SK-N-SH treated with all-trans-retinoic acid at 6 μM for 48 hours (cell line): ENCODE measurements at regions not wholly inside any gene's neighbourhood (a gene's known extent, or its start where the extent isn't known, plus 50 kb on each side); places are given as distances from the start of the nearest gene placed in this dataset.

ENCODE experiments used
- ATAC-seq: fragments of 200-7000 bp; cut with Tn5 transposase; 3 replicates; pipeline ENCODE4 v1.9.1; 2020; ENCODE audit warnings: mild to moderate bottlenecking, moderate library complexity
- ARNTL ChIP-seq: fragments of 450-650 bp; formaldehyde crosslinking; IDR thresholded peaks from 2 replicates; pipeline ENCODE4 v1.5.0; 2020; ENCODE audit warnings: low read depth, mild to moderate bottlenecking, moderate library complexity, borderline replicate concordance
- CREB5 ChIP-seq: fragments of 250-450 bp; sonication (Bioruptor Pico); IDR thresholded peaks from 2 replicates; pipeline ENCODE4 v1.5.1; 2020; ENCODE audit warnings: low read depth, mild to moderate bottlenecking, moderate library complexity
- CSDC2 ChIP-seq: fragments of 250-450 bp; sonication (Bioruptor Pico); IDR thresholded peaks from 2 replicates; pipeline ENCODE4 v1.5.0; 2020; ENCODE audit warnings: mild to moderate bottlenecking, moderate library complexity
- CSRNP3 ChIP-seq: fragments of 250-450 bp; sonication (Bioruptor Pico); IDR thresholded peaks from 2 replicates; pipeline ENCODE4 v1.5.1; 2021; ENCODE audit warnings: mild to moderate bottlenecking, moderate library complexity
- ESRRG ChIP-seq: fragments of 250-450 bp; sonication (Bioruptor Pico); IDR thresholded peaks from 2 replicates; pipeline ENCODE4 v1.6.1; 2021; ENCODE audit warnings: mild to moderate bottlenecking
- GLIS3 ChIP-seq: fragments of 250-450 bp; sonication (Bioruptor Pico); IDR thresholded peaks from 2 replicates; pipeline ENCODE4 v1.5.0; 2020; ENCODE audit warnings: mild to moderate bottlenecking, moderate library complexity
- ISL1 ChIP-seq: fragments of 250-450 bp; sonication (Bioruptor Pico); IDR thresholded peaks from 2 replicates; pipeline ENCODE4 v2.1.2; 2022; ENCODE audit warnings: mild to moderate bottlenecking, moderate library complexity
- OSR1 ChIP-seq: fragments of 250-450 bp; sonication (Bioruptor Pico); IDR thresholded peaks from 2 replicates; pipeline ENCODE4 v1.8.0; 2022; ENCODE audit warnings: moderate library complexity, mild to moderate bottlenecking, inconsistent platforms
- POU6F1 ChIP-seq: fragments of 250-450 bp; sonication (Bioruptor Pico); IDR thresholded peaks from 2 replicates; pipeline ENCODE4 v1.8.0; 2021; ENCODE audit warnings: low read depth, mild to moderate bottlenecking, moderate library complexity, borderline replicate concordance
- PPARA ChIP-seq: fragments of 250-450 bp; sonication (Bioruptor Pico); IDR thresholded peaks from 2 replicates; pipeline ENCODE4 v1.5.0; 2020; ENCODE audit warnings: mild to moderate bottlenecking, borderline replicate concordance
- RARB ChIP-seq: fragments of 250-450 bp; sonication (Bioruptor Pico); IDR thresholded peaks from 2 replicates; pipeline ENCODE4 v1.8.0; 2021; ENCODE audit warnings: mild to moderate bottlenecking, moderate library complexity
- SNAI2 ChIP-seq: fragments of 250-450 bp; sonication (Bioruptor Pico); IDR thresholded peaks from 2 replicates; pipeline ENCODE4 v1.5.0; 2020; ENCODE audit warnings: mild to moderate bottlenecking, moderate library complexity
- TCF4 ChIP-seq: fragments of 250-450 bp; sonication (Bioruptor Pico); IDR thresholded peaks from 2 replicates; pipeline ENCODE4 v1.8.0; 2021; ENCODE audit warnings: mild to moderate bottlenecking, moderate library complexity, borderline replicate concordance
- TOX ChIP-seq: fragments of 250-450 bp; sonication (Bioruptor Pico); IDR thresholded peaks from 2 replicates; pipeline ENCODE4 v1.8.0; 2021; ENCODE audit warnings: mild to moderate bottlenecking, moderate library complexity, borderline replicate concordance
- TSHZ2 ChIP-seq: fragments of 250-450 bp; sonication (Bioruptor Pico); IDR thresholded peaks from 2 replicates; pipeline ENCODE4 v1.5.0; 2020; ENCODE audit warnings: mild to moderate bottlenecking, moderate library complexity
- ZC3H10 ChIP-seq: fragments of 250-450 bp; sonication (Bioruptor Pico); IDR thresholded peaks from 2 replicates; pipeline ENCODE4 v1.5.1; 2021; ENCODE audit warnings: mild to moderate bottlenecking, moderate library complexity
- ZFP3 ChIP-seq: fragments of 250-450 bp; sonication (Bioruptor Pico); IDR thresholded peaks from 2 replicates; pipeline ENCODE4 v1.5.0; 2020; ENCODE audit warnings: mild to moderate bottlenecking, moderate library complexity
- ZFP30 ChIP-seq: fragments of 450-650 bp; formaldehyde crosslinking; IDR thresholded peaks from 2 replicates; pipeline ENCODE4 v1.5.0; 2022; ENCODE audit warnings: mild to moderate bottlenecking, moderate library complexity
- ZNF565 ChIP-seq: fragments of 450-650 bp; formaldehyde crosslinking; conservative IDR thresholded peaks from 2 replicates; pipeline ENCODE4 v1.5.0; 2020; ENCODE audit warnings: low read depth, mild to moderate bottlenecking, moderate library complexity
- ZNF70 ChIP-seq: fragments of 450-650 bp; formaldehyde crosslinking; IDR thresholded peaks from 2 replicates; pipeline ENCODE4 v1.5.0; 2020; ENCODE audit warnings: mild to moderate bottlenecking, moderate library complexity
- ZNF8 ChIP-seq: fragments of 450-650 bp; formaldehyde crosslinking; IDR thresholded peaks from 2 replicates; pipeline ENCODE4 v1.5.0; 2020; ENCODE audit warnings: mild to moderate bottlenecking, moderate library complexity

GRCh38 chr6:140101367-140101766 is 726.9 kb upstream of the CITED2 start:
- no peak for TF ChIP-seq ZNF565 (CRISPR knock-in tag)
- TF ChIP-seq, all 23 proteins: peak for 0
- ATAC-seq = no peak

- TF ChIP-seq CREB5 (CRISPR knock-in tag) (no peak), TSHZ2 (CRISPR knock-in tag) (no peak), CSDC2 (CRISPR knock-in tag) (no peak), SNAI2 (CRISPR knock-in tag) (no peak), ISL1 (no peak), TCF4 (CRISPR knock-in tag) (no peak), ZNF565 (CRISPR knock-in tag) (no peak), ESRRG (CRISPR knock-in tag) (no peak), ZFP30 (CRISPR knock-in tag) (no peak), ZC3H10 (CRISPR knock-in tag) (no peak), ZNF70 (CRISPR knock-in tag) (no peak), RARB (CRISPR knock-in tag) (no peak)
- TF ChIP-seq, all 23 proteins: peak for 0
- ATAC-seq = no peak
These were observed 721.1 kb upstream of the CITED2 start for GRCh38 chr6:140095532-140095931.

- ATAC-seq = no peak
- TF ChIP-seq ZFP3 (no peak), CREB5 (CRISPR knock-in tag) (no peak), TCF4 (CRISPR knock-in tag) (no peak), ARNTL (no peak), OSR1 (CRISPR knock-in tag) (no peak), SNAI2 (CRISPR knock-in tag) (no peak), ZC3H10 (CRISPR knock-in tag) (no peak)
These were observed 717.4 kb upstream of the CITED2 start for GRCh38 chr6:140091895-140092294.

- TF ChIP-seq ZFP30 (CRISPR knock-in tag) (no peak), ZNF565 (CRISPR knock-in tag) (no peak), TOX (CRISPR knock-in tag) (no peak), ESRRG (CRISPR knock-in tag) (no peak), TSHZ2 (CRISPR knock-in tag) (no peak), GLIS3 (CRISPR knock-in tag) (no peak)
- no peak for ATAC-seq
These were observed 716.4 kb upstream of the CITED2 start for GRCh38 chr6:140090871-140091270.

GRCh38 chr6:140083375-140083774 is 708.9 kb upstream of the CITED2 start:
- no peak for ATAC-seq
- no peak for TF ChIP-seq CSDC2 (CRISPR knock-in tag)
- no peak for TF ChIP-seq POU6F1
- no peak for TF ChIP-seq ZFP30 (CRISPR knock-in tag)
- no peak for TF ChIP-seq ZNF8
- TF ChIP-seq CSRNP3 (CRISPR knock-in tag) = no peak
- no peak for TF ChIP-seq ZNF70 (CRISPR knock-in tag)
- no peak for TF ChIP-seq ISL1
- no peak for TF ChIP-seq CREB5 (CRISPR knock-in tag)
- no peak for TF ChIP-seq ZC3H10 (CRISPR knock-in tag)
- no peak for TF ChIP-seq SNAI2 (CRISPR knock-in tag)
- TF ChIP-seq PPARA = no peak
- TF ChIP-seq TOX (CRISPR knock-in tag) = no peak
- no peak for TF ChIP-seq ZNF565 (CRISPR knock-in tag)
- TF ChIP-seq OSR1 (CRISPR knock-in tag) = no peak
